HG03025 (cell line): ENCODE measurements at regions not wholly inside any gene's neighbourhood (a gene's known extent, or its start where the extent isn't known, plus 50 kb on each side); places are given as distances from the start of the nearest gene placed in this dataset.
"Not testable (repeated sequence)": the region's sequence is repeated elsewhere in the genome, so short reads cannot be mapped to it uniquely, and the experiment has no call there.

ENCODE experiments used
- ATAC-seq: cut with Tn5 transposase; IDR thresholded peaks from one replicate; pipeline ENCODE4 v1.9.1; 2021; ENCODE audit warnings: mild to moderate bottlenecking, moderate library complexity; ENCODE audit not compliant: unreplicated experiment, low FRiP score

- ATAC-seq = no peak
Measured at GRCh38 chr1:190665045-190665444, 187.4 kb upstream of the BRINP3 start.

GRCh38 chr1:190667914-190668313, 190.2 kb upstream of the BRINP3 start:
- no peak for ATAC-seq

DNA sequence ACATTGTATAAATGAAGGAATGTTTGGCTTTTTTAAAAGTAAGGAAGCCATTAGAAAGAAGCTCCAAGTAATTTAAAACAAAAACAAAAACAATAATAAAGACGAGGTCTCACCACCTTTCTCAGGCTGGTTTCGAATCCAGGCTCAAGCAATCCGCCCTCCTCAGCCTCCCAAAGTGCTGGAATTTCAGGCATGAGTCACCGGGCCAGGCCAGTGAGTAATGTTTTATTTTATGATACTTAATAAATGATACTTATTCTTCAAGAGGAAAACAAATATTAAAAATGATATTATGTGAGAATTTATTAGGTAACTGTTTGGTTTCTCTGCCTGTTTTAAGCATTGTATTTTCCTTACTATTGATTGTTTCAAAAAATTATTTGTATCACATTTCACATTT, 201.4 kb upstream of the BRINP3 start:
- ATAC-seq = no peak

GRCh38 chr1:190679454-190679853, 201.8 kb upstream of the BRINP3 start:
- ATAC-seq = no peak

GRCh38 chr1:190679983-190680382, 202.3 kb upstream of the BRINP3 start:
- ATAC-seq = no peak

GRCh38 chr1:190685676-190686075, 208.0 kb upstream of the BRINP3 start:
- ATAC-seq = no peak

DNA sequence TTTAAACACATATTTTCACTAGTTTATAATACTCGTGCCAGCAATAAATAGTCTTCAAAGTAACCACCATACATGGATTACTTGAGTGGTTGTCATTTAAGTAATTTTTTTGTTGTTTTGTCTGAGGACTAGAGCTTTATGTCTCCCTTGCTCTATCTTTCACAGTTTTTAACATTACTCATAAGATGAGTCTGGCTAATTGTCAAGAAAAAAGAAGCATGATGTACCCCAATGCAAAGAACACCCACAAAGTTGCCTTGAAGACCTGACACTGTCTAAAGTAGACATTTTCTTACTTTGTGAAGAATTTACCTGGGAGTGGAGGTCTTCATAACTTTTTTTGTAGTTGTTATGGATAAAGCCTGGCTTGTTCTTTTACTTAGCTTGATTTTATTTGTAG, 210.4 kb upstream of the BRINP3 start:
- ATAC-seq = no peak

GRCh38 chr1:190698488-190698887, 220.8 kb upstream of the BRINP3 start:
- ATAC-seq = not testable (repeated sequence)

DNA sequence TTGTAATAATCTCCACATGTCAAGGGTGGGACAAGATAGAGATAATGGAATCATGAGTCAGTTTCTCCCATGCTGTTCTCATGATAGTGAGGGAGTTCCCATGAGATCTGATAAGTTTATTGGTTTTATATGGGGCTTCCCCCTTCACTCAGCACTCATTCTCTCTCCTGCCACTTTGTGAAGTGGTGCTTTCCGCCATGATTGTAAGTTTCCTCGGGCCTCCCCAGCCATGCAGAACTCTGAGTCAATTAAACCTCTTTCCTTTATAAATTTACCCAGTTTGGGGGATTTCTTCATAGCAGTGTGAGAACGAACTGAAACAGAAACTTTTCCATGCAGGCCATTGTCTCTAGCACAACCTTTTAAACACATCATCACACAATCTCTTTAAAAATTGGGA, 221.5 kb upstream of the BRINP3 start:
- no peak for ATAC-seq

- no peak for ATAC-seq
Measured at GRCh38 chr1:190708418-190709057, 230.9 kb upstream of the BRINP3 start.

- ATAC-seq = no peak
Measured at GRCh38 chr1:190711069-190711468, 233.4 kb upstream of the BRINP3 start.

DNA sequence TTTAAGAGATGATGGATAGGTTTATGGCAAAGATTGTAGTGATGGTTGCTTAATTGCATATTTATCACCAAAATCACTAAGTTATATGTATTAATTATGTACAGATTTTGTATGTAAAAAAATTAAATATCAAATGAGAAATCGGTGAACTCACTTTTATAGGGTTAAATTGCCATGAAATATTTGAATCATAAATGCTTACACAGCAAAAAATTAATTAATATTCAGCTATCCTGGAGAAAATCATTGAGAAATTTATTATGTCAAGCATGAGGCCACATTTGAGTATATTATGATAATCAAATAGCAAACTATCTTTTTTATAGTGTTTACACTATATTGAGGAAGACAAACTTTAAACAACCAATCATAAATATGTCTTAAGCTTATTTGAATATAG, 239.4 kb upstream of the BRINP3 start:
- ATAC-seq = no peak

GRCh38 chr1:190736971-190737590, 259.4 kb upstream of the BRINP3 start:
- ATAC-seq = no peak

DNA sequence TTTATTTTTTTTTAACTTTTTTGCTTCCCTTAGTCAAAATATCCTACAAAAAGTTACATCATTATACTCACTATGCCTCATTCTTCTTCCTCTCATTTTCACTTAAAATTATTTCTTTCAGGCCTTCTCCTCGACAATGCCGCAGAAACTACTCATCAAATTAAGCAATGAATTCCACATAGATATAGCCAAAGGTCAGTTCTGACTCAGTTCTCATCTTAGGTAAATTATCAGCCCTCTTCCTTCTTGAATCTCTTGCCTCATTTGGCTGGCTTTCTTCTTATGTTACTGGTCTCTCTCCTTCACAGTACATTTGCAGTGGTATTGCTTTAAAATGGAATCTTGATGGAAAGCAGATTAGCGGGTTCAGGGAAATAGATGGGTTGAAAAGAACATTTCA, 260.7 kb upstream of the BRINP3 start:
- no peak for ATAC-seq

- no peak for ATAC-seq
Measured at GRCh38 chr1:190739926-190740325, 262.3 kb upstream of the BRINP3 start.

DNA sequence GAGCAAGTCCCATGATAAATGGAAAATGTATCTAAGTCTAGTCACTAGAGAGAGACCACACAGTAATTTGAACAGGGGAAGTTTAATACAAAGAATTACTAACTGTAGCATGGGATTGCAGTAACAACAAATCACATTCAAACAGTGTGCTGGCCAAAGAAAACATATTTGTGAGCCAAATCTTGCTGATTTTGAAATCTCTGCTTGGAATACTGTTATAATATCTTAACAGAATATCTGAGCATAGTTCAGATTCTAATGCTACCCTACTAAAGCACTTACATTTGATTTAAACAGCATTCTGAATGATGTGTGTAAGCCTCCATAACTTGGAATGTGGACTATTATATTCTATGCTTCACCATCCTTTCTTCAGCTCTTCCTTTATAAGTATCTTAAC, 270.0 kb upstream of the BRINP3 start:
- no peak for ATAC-seq

DNA sequence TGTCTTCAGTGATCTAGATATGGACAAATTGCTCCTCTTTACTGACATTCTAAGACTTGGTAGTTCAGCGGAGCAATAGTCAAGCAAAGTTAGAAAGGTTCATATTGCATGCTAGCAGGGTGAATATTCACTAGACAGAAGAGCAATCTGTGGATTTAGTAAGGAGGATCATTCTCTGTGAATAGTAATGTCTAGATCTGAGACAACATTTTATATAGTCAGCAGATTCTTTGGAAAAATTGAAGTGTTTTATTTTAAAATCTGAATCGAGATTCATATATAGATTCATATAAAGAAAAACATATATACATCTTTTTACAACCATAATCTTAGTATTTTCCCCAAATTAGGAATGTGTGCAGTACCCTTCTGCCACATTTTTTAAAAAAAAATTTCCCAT, 274.5 kb upstream of the BRINP3 start:
- ATAC-seq = no peak

GRCh38 chr1:190754666-190755065, 277.0 kb upstream of the BRINP3 start:
- ATAC-seq = no peak

DNA sequence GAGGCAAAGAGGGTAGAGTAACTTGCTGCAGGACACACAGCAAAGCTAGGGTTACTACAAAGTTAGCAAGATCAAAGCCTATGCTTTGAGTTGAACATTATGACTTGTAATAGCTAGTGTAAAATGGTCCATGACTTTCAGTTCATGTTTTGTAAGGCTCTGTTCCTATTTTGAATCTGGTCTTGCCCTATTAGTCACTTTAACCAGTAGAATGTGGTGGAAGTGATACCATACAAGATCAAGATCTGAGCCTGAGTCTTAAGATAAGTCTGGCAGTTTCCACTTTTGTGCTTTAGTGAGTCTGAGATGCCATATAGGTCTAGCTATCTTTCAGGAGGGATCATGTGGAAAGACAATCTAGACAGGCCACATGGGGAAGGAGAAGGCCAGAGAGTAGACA, 282.1 kb upstream of the BRINP3 start:
- ATAC-seq = peak; percentile 100

- no peak for ATAC-seq
Measured at GRCh38 chr1:190762325-190762724, 284.7 kb upstream of the BRINP3 start.

DNA sequence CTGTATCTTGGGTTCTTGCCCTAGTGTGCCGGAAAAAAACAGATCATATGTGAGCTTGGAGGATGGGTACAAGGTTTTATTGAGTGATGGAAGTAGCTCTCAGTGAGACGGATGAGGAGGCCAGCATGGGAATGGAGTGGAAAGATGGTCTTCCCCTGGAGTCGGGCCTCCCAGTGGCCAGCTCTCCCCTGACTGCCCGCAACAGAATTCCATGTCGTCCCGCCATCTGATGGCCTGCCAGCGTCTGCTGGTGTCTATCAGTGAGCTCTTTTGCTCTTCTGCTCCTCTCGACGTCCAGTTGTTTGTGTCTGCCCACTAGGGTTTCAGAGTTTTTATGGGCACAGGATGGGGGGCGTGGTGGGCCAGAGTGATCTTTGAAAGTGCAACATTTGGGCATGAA, 315.2 kb upstream of the BRINP3 start:
- no peak for ATAC-seq

DNA sequence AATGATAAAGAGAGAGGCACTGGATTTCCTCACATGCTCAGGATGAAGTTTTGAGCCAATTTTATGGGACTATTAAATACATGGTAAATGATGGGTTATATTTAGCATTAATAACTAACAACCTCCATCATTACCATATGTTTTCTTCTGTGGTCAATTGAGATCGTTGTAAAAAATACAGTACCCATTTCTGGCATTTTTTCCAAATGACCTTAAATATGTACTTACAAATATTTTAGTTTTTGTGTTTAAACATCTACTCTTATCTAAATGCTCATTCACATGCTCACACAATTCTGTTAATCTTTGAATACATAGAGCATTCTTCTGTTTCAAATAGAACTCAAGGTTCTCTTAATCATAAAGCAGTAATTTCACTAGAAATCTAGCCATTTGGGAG, 330.0 kb upstream of the BRINP3 start:
- ATAC-seq = no peak

- ATAC-seq = no peak
Measured at GRCh38 chr1:190808035-190808434, 330.4 kb upstream of the BRINP3 start.
